B cell (primary cell): ENCODE measurements at regions not wholly inside any gene's neighbourhood (a gene's known extent, or its start where the extent isn't known, plus 50 kb on each side); places are given as distances from the start of the nearest gene placed in this dataset.

Experiments
- CTCF ChIP-seq: fragments of 200-600 bp; IDR thresholded peaks from one replicate; pipeline ENCODE4 v1.8.0; 2022; ENCODE audit warnings: antibody characterized with exemption, mild to moderate bottlenecking
- EZH2 ChIP-seq: IDR thresholded peaks from 2 replicates; pipeline ENCODE4 v1.6.1; 2012; ENCODE audit warnings: borderline replicate concordance, low read depth, mild to moderate bottlenecking, moderate library complexity, low read length; ENCODE audit not compliant: insufficient read depth, poor library complexity, severe bottlenecking

DNA sequence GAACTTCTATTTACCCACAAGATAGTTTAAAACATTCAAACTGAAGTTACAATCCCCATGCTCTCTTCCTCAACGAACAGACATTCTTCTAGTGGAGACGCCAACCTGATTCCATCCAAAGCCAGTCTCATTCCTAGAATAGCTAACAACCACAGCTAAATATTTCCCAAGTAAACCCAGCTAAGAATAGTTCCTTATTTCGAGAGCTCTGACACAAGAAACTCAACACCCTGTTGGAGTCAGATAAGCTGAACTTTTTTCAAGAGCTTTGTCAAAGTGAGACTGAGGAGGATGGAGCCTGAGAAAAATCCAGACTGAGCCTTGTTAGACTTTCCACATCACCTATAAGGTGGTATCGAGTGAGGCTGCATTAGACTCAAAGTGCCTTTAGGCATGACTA, 56.7 kb upstream of the RPS23 start:
- TF ChIP-seq CTCF, result no peak
- TF ChIP-seq EZH2, result no peak
